ENCODE measurements at regions not wholly inside any gene's neighbourhood (a gene's known extent, or its start where the extent isn't known, plus 50 kb on each side); places are given as distances from the start of the nearest gene placed in this dataset.
"Not testable (repeated sequence)": the region's sequence is repeated elsewhere in the genome, so short reads cannot be mapped to it uniquely, and the experiment has no call there.

DNA sequence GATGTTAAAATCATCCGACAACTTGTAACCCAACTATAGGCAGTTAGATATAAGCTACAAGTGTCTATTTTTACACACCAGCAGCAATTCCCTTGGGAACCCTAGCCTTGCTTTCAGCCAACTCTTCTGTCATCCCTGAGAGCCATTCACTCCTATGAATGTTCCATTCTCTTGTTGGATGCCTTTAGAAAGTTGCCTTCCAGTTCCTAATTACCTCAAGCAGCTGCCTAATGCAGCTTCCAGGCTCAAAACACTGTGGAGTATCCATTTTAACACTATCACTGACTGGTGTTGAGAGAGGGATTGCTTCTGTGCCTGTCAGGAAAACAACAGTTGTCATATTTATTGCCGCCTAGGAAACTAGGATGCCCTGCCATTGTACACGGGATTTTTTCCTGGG lies 402.0 kb upstream of the ACVR2A start:
- H3K4me1 Mint-ChIP-seq, result no peaks in the 10 kb centered on the region
- no peak for ATAC-seq
- H3K4me3 Mint-ChIP-seq, result no peak overlapping the region
- no peaks in the 10 kb centered on the region for H3K9me3 Mint-ChIP-seq
- no peak for DNase-seq
- no peaks in the 10 kb centered on the region for H3K27me3 Mint-ChIP-seq
- H3K27ac Mint-ChIP-seq, result no peak overlapping the region

DNA sequence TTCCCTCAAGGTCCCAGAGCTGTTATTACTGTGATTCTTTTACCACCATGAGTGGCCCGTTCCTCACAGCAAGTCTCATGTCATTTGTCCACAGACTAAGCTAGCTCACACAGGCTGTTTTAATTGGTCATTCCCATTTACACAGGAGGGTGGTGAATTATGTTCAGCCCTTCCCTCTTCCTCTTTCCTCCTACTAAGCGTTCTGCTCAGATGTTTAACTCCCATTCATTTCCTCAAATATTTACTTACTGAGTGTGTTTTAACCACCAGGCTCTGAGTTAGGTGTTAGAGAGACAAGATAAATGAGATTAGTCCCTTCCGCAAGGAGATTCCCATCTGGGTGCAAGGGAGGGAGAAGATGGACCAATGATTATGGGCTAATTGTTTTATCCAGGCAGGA lies 403.6 kb upstream of the ACVR2A start:
- no peak overlapping the region for H3K27ac Mint-ChIP-seq
- no peak overlapping the region for H3K4me3 Mint-ChIP-seq
- no peaks in the 10 kb centered on the region for H3K27me3 Mint-ChIP-seq
- H3K9me3 Mint-ChIP-seq, result no peaks in the 10 kb centered on the region
- DNase-seq (no peak), ATAC-seq (no peak)
- no peaks in the 10 kb centered on the region for H3K4me1 Mint-ChIP-seq

DNA sequence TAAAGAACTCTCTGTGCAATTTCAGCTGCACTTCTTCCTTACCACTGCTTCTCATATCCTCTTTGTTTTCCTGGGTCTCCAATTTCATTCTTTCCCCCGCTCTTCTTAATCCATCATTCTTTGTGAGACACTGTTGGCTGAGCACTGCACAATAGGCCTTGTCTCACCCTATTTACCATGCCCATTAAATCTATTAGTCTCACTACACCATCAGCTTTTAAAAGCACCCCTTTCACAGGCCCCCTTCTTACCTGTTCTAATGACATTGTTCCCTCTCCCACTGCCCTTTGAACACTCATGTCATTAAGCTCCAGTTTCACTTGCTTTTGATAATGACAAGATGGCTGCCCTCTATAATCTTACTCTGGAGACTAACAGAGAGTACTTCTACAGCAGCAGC lies 404.1 kb upstream of the ACVR2A start:
- Mint-ChIP-seq H3K27me3 (no peaks in the 10 kb centered on the region), H3K9me3 (no peaks in the 10 kb centered on the region), H3K27ac (no peak overlapping the region), H3K4me3 (no peak overlapping the region), H3K4me1 (no peaks in the 10 kb centered on the region)
- DNase-seq (no peak), ATAC-seq (no peak)

DNA sequence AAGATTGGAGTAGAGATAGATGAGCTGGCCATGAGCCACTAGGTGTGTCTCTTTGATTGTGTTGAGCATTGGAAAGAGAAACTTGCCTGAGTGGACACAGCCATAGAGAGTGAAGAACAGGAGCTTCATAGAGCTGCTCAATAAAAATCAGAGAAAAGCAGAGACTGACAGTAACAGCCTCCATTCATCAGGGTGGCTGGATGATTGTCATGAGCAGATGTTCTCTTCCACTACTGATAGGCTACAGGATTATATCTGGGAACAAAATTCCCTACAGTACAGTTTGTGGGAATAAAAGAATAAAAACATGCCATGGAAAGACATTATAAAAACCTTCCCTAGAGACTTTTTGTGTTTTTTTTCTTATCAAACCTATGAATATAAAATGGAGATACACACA lies 404.8 kb upstream of the ACVR2A start:
- no peak for ATAC-seq
- Mint-ChIP-seq H3K4me3 (no peak overlapping the region), H3K9me3 (no peaks in the 10 kb centered on the region), H3K27me3 (no peaks in the 10 kb centered on the region), H3K4me1 (no peaks in the 10 kb centered on the region), H3K27ac (no peak overlapping the region)
- DNase-seq, result no peak

DNA sequence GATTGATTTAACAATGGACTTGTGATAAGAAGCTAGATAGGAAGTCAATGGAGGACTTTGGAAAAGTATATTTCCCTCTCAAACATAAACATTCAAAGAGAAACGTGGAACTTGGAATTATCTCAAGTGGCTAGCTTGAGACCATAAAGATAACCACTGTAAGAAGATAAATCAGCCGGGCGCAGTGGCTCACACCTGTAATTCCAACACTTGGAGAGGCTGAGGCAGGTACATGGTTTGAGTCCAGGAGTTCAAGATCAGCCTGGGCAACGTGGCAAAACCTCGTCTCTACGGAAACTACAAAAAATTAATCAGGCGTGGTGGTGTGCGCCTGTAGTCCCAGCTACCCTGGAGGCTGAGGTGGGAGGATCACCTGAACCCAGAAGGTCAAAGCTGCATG lies 405.9 kb upstream of the ACVR2A start:
- Mint-ChIP-seq H3K4me1 (no peaks in the 10 kb centered on the region), H3K27ac (no peak overlapping the region), H3K9me3 (no peaks in the 10 kb centered on the region), H3K4me3 (no peak overlapping the region), H3K27me3 (no peaks in the 10 kb centered on the region)
- ATAC-seq (no peak), DNase-seq (no peak)

DNA sequence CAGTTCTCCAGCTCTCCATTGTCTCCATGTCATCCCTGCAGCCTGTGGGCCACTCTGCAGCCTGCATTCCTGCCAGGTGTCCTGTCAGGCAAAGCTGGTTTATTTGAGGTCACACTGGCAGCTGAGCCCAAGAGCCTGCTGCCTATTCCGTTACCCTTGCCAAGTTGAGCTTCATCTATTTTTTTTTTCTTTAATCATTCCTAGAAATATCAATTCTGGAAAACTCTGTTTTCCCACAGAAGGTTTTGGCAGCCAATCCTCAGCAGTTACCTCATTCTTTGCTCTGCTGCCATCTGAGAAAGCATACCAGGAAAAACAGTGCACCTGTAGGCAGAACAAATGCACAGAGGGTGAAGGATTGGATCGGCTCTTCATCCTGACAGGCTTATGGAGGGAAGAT lies 411.0 kb upstream of the ACVR2A start:
- Mint-ChIP-seq H3K27ac (no peak overlapping the region), H3K27me3 (no peaks in the 10 kb centered on the region), H3K9me3 (no peaks in the 10 kb centered on the region), H3K4me1 (no peaks in the 10 kb centered on the region), H3K4me3 (no peak overlapping the region)
- no peak for ATAC-seq
- no peak for DNase-seq

DNA sequence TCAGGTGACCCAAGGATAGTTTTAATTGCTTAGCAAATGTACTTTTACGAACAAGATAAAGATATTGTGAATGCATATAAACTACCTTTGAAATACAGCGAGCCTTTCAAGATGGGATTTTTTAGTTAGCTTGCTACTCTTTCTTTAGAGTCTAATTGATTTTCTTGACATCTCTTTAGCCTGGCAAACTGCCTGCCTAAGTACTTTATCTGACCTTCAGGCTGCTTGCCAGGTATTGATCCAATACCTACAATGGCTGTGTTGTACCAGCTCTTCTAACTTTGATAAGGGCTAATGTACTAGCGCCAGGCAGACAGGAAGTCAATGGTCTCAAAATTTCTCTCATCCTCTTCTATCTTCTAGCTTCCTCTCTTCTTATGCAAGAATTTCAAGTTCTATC lies 414.4 kb upstream of the ACVR2A start:
- DNase-seq (no peak), ATAC-seq (no peak)
- Mint-ChIP-seq H3K27me3 (no peaks in the 10 kb centered on the region), H3K4me3 (no peak overlapping the region), H3K27ac (no peak overlapping the region), H3K4me1 (no peaks in the 10 kb centered on the region), H3K9me3 (no peaks in the 10 kb centered on the region)

DNA sequence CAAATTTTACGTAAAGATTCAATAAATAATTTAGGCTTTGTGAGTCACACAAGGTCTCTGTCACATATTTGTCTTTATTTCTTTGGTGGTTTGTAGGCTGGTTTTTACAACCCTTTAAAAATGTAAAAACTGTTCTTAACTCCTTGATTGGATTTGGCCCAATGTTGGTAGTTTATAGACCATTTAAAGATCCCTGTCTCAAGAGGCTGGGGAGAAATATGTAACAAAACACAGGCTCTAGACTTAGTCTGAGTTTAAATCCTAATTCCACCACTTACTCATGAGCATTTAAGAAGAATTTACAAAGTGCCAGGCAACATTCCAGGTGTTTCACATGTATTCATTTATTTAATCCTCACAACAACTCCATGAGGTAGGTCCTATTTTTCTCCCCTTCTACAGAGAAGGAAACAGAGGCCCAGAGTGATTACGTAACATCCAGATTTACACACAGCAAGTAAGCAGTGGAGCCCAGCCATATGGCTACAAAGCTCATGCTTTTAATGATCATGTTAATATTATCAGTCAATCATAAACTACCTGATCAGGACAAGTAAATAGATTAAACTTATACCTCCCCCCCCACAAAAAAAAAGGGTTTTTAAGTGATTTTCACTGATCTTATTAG lies 416.6 kb upstream of the ACVR2A start:
- no peaks in the 10 kb centered on the region for H3K27me3 Mint-ChIP-seq
- DNase-seq, result no peak
- ATAC-seq, result no peak
- no peak overlapping the region for H3K27ac Mint-ChIP-seq
- H3K9me3 Mint-ChIP-seq, result no peaks in the 10 kb centered on the region
- no peak overlapping the region for H3K4me3 Mint-ChIP-seq
- no peaks in the 10 kb centered on the region for H3K4me1 Mint-ChIP-seq

DNA sequence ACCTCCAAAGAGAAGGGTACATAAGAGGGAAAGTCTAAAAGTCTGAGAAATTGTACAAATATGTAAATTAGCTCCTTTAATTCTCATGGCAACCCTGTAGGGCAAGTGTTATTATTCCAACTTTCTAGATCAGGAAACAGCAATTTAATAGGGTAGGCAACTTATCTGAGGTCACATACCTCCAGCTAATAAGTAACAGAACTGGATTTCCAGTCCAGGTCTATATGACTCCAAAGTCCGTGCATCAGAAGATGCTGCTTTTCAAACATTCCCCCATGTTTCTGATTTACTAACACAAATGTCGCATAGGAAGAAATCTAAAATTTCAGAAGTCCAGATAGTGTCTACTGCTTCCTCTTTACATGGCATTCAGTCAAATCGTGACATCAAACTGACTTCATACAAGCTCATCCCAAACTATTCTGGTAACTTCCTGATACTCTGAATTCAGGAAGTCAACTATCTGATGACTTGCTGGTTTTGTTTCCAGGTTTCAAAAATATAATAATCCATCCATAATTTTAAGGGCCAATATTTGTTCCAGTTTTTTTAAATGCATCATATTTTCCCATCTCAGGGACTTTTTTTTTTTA lies 419.3 kb upstream of the ACVR2A start:
- Mint-ChIP-seq H3K9me3 (no peaks in the 10 kb centered on the region), H3K27ac (no peak overlapping the region), H3K27me3 (no peaks in the 10 kb centered on the region), H3K4me1 (no peaks in the 10 kb centered on the region), H3K4me3 (no peak overlapping the region)
- no peak for DNase-seq
- ATAC-seq, result no peak

DNA sequence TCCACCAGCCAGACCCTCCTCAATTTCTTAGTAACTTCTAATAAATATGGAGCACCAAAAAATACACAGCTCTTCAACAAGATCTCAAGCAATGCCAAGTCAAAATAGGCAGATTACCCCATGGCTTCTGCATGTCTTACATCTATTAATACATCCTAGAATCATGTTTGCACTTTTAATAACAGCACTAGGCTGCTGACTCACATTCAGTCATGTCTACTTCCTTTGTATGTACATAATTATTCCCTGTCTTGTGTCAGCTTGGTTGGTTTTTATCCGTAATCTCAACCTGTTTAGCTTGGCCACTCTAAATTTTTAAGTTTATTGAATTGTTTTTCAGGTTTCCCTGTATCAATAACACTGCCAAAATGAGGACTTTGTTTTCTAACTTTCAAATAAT lies 420.1 kb upstream of the ACVR2A start:
- H3K27ac Mint-ChIP-seq, result no peak overlapping the region
- peaks cover 0 to 2% of the 10 kb centered on the region in 2 donors for H3K9me3 Mint-ChIP-seq
- ATAC-seq, result no peak

DNA sequence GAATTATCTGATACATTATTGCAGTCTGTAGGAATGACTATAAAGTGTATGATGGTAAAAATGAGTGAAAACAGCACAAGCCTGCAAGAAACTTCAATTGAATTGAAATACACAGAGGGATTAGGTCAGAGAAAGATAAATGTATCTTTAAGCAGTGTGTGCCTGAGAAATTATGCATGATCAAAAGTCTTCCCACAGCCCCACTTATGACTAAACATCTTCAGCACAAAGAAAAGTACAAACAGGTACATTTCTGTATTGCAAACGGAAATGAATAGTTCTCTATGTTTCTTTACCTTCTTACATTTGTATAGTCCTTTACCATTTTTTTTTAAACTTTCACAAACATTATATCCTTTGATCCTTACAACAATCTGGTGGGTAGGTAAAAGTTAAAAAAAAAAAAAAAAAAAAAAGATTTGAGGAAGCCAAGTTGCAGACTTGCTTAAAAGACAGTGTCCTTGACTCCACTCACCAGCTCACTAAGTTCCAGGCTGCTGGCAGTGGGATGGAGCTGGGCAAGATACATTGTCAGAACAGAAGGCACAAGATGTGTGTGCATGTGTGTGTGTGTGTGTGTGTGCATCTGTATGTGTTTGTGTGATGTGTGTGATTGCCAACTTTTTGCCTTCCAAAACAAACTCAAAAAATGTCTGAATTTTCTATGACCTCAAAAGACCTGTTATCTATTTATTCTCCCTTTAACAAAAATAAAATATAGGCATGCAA lies 423.7 kb upstream of the ACVR2A start:
- Mint-ChIP-seq H3K9me3 (peaks cover 0 to 4% of the 10 kb centered on the region in 2 donors), H3K4me3 (no peak overlapping the region), H3K4me1 (no peaks in the 10 kb centered on the region), H3K27me3 (no peaks in the 10 kb centered on the region), H3K27ac (no peak overlapping the region)
- no peak for DNase-seq
- no peak for ATAC-seq

More for the DNA sequence above, 420.1 kb upstream of the ACVR2A start:
- no peaks in the 10 kb centered on the region for H3K27me3 Mint-ChIP-seq
- H3K4me3 Mint-ChIP-seq, result no peak overlapping the region
- H3K4me1 Mint-ChIP-seq, result no peaks in the 10 kb centered on the region
- DNase-seq, result no peak

DNA sequence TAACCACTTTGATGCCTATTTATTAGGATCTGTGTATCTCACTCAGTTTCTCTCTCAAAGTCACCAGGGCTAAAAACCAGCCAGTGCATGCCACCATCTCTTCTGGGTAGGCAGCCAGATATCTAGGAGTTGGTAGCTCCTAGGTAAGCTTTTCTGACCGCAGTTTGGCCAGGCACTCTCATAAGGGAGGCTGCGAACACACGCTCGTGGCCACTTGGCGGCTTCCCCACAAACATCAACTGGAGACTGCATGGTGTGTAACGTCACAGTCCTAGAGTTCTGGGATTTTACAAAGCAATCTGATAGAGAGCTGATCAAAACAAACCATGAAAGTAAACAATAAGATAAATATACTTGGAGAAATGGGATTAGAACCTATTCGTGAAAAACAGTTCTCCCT lies 424.3 kb upstream of the ACVR2A start:
- no peak for ATAC-seq
- Mint-ChIP-seq H3K4me1 (no peaks in the 10 kb centered on the region), H3K27me3 (no peaks in the 10 kb centered on the region), H3K4me3 (no peak overlapping the region), H3K9me3 (peaks cover 0 to 4% of the 10 kb centered on the region in 2 donors), H3K27ac (no peak overlapping the region)
- no peak for DNase-seq

DNA sequence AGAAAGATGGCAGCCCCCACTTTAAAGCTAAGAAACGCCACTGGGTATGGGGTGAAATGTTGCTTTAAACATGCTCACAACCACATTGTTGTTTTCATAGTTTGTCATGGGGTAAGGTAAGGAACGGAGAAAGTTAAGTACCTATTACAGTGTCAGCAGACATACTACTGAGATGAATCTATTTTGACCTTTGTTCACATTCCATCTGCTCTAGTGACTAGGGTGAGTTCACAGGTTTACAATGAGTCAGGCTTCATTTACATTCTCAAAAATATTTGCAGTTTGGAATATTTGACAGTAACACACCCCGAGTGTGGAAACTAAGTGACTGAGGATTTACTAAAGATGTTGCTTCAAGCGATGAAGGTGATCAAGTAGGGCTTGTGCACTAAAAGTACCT lies 428.7 kb upstream of the ACVR2A start:
- H3K4me1 Mint-ChIP-seq, result no peaks in the 10 kb centered on the region
- DNase-seq (no peak), ATAC-seq (no peak)
- no peak overlapping the region for H3K27ac Mint-ChIP-seq
- H3K9me3 Mint-ChIP-seq, result peaks cover 14 to 18% of the 10 kb centered on the region in 2 donors
- H3K4me3 Mint-ChIP-seq, result no peak overlapping the region
- peaks cover 6% of the 10 kb centered on the region for H3K27me3 Mint-ChIP-seq

DNA sequence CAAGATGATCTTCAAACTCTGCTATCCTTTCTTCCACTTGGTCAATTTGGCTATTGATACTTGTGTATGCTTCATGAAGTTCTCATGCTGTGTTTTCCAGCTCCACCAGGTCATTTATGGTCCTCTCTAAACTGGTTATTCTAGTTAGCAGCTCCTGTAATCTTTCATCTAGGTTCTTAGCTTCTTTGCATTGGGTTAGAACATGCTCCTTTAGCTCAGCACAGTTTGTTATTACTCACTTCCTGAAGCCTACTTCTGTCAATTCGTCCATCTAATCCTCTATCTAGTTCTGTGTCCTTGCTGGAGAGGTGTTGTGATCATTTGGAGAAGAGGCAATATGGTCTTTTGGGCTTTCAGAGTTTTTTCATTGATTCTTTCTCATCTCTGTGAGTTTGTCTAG lies 430.2 kb upstream of the ACVR2A start:
- H3K27me3 Mint-ChIP-seq, H3K27ac Mint-ChIP-seq, ATAC-seq, H3K4me1 Mint-ChIP-seq, H3K4me3 Mint-ChIP-seq, DNase-seq: not testable (repeated sequence)
- peaks cover 14 to 20% of the 10 kb centered on the region in 2 donors for H3K9me3 Mint-ChIP-seq

DNA sequence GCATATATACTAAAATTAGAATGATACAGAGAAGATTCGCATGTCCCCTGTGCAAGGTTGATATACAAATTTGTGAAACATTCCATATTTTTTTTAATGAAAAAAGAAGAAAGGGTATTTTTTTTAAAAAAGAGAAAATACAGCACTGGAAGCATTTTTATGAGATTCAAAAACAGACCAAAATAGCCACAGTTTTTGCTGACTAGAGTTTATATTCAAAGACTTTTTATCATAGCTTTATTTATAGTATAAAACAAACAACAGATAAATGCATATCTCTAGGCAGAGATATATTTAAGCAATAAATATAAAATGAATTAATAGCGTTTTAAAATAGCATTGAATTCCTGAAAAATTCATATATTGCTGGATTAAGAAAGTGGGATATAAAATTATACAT lies 436.5 kb upstream of the ACVR2A start:
- Mint-ChIP-seq H3K4me3 (no peak overlapping the region), H3K9me3 (peaks cover 7 to 8% of the 10 kb centered on the region in 2 donors)

DNA sequence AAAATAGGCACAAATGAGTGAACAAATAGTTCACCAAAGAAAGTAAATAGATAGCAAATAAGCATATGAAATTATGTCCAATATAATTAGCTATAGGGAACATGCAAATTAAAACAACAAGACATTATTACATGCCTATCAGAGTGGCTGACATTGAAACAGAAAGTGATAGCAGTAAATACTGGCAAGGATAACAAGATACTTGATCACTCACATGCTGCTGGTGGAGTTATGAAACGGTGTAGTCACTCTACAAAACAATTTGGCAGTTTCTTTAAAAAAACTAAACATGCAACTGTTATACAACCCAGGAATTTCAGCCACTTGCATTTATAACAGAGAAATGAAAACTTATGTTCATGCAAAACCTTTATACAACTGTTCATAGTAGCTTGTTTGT lies 439.2 kb upstream of the ACVR2A start:
- no peaks in the 10 kb centered on the region for H3K27me3 Mint-ChIP-seq
- ATAC-seq, result no peak
- peaks cover 0 to 4% of the 10 kb centered on the region in 2 donors for H3K9me3 Mint-ChIP-seq
- no peaks in the 10 kb centered on the region for H3K4me1 Mint-ChIP-seq
- H3K27ac Mint-ChIP-seq, result no peak overlapping the region
- no peak overlapping the region for H3K4me3 Mint-ChIP-seq
- DNase-seq, result no peak

More for the DNA sequence above, 436.5 kb upstream of the ACVR2A start:
- ATAC-seq, result no peak
- no peaks in the 10 kb centered on the region for H3K27me3 Mint-ChIP-seq
- no peak for DNase-seq
- H3K4me1 Mint-ChIP-seq, result no peaks in the 10 kb centered on the region
- no peak overlapping the region for H3K27ac Mint-ChIP-seq
